HG03066 (cell line): ENCODE measurements at regions not wholly inside any gene's neighbourhood (a gene's known extent, or its start where the extent isn't known, plus 50 kb on each side); places are given as distances from the start of the nearest gene placed in this dataset.

Source experiments
- ATAC-seq: cut with Tn5 transposase; IDR thresholded peaks from one replicate; pipeline ENCODE4 v1.9.1; 2021; ENCODE audit warnings: low read depth; ENCODE audit not compliant: unreplicated experiment

- ATAC-seq: no peak
These were observed 680.0 kb downstream of the EPHA4 start for GRCh38 chr2:220892018-220892634.

- ATAC-seq: no peak
These were observed 678.7 kb downstream of the EPHA4 start for GRCh38 chr2:220893411-220893810.

- ATAC-seq: no peak
These were observed 678.0 kb downstream of the EPHA4 start for GRCh38 chr2:220894069-220894468.

- no peak for ATAC-seq
These were observed 672.6 kb downstream of the EPHA4 start for GRCh38 chr2:220899492-220899891.

- no peak for ATAC-seq
These were observed 668.1 kb downstream of the EPHA4 start for GRCh38 chr2:220904015-220904414.

GRCh38 chr2:220913384-220913783, 658.7 kb downstream of the EPHA4 start:
- no peak for ATAC-seq

- ATAC-seq: no peak
These were observed 656.9 kb downstream of the EPHA4 start for GRCh38 chr2:220915092-220915623.

- ATAC-seq: no peak
These were observed 655.2 kb downstream of the EPHA4 start for GRCh38 chr2:220916931-220917330.

- no peak for ATAC-seq
These were observed 641.6 kb downstream of the EPHA4 start for GRCh38 chr2:220930271-220931076.

GRCh38 chr2:220931491-220931890, 640.6 kb downstream of the EPHA4 start:
- no peak for ATAC-seq

GRCh38 chr2:220932041-220932440, 640.1 kb downstream of the EPHA4 start:
- no peak for ATAC-seq

- no peak for ATAC-seq
These were observed 636.2 kb downstream of the EPHA4 start for GRCh38 chr2:220935789-220936321.

GRCh38 chr2:220936641-220937197, 635.4 kb downstream of the EPHA4 start:
- no peak for ATAC-seq

GRCh38 chr2:220937245-220937644, 634.9 kb downstream of the EPHA4 start:
- ATAC-seq: no peak

- ATAC-seq: no peak
These were observed 631.5 kb downstream of the EPHA4 start for GRCh38 chr2:220940646-220941045.

GRCh38 chr2:220941683-220942082, 630.4 kb downstream of the EPHA4 start:
- no peak for ATAC-seq

GRCh38 chr2:220946552-220946951, 625.6 kb downstream of the EPHA4 start:
- no peak for ATAC-seq

GRCh38 chr2:220948579-220948978, 623.5 kb downstream of the EPHA4 start:
- ATAC-seq: no peak

GRCh38 chr2:220949466-220949865, 622.6 kb downstream of the EPHA4 start:
- no peak for ATAC-seq

- ATAC-seq: no peak
These were observed 616.3 kb downstream of the EPHA4 start for GRCh38 chr2:220955776-220956175.

- ATAC-seq: no peak
These were observed 615.7 kb downstream of the EPHA4 start for GRCh38 chr2:220956429-220956828.
